Neural progenitor cell (in vitro differentiated cells): ENCODE measurements at regions not wholly inside any gene's neighbourhood (a gene's known extent, or its start where the extent isn't known, plus 50 kb on each side); places are given as distances from the start of the nearest gene placed in this dataset.

Source experiments
- DNase-seq: peaks from one replicate; pipeline ENCODE4 v3.0.0-alpha.2; 2016; ENCODE audit warnings: low spot score
- H2AFZ ChIP-seq: fragments of 200-600 bp; sonication (generic); replicated peaks from 2 replicates; pipeline ENCODE4 v1.6.1; 2016; ENCODE audit warnings: antibody characterized with exemption
- H3F3A ChIP-seq: fragments of 200-600 bp; sonication (generic); 2 replicates; pipeline ENCODE4 v1.6.1; 2016; ENCODE audit warnings: antibody characterized with exemption, low read depth
- H3K27ac ChIP-seq: fragments of 200-600 bp; sonication (generic); 2 replicates; pipeline ENCODE4 v1.5.1; 2016; ENCODE audit warnings: mild to moderate bottlenecking
- H3K27me3 ChIP-seq: fragments of 200-600 bp; sonication (generic); 2 replicates; pipeline ENCODE4 v1.6.1; 2016; ENCODE audit warnings: mild to moderate bottlenecking, moderate library complexity
- H3K36me3 ChIP-seq: fragments of 200-600 bp; sonication (generic); 2 replicates; pipeline ENCODE4 v1.5.1; 2016
- H3K4me1 ChIP-seq: fragments of 200-600 bp; sonication (generic); 2 replicates; pipeline ENCODE4 v1.6.1; 2016; ENCODE audit warnings: mixed run types
- H3K4me2 ChIP-seq: fragments of 200-600 bp; sonication (generic); 2 replicates; pipeline ENCODE4 v1.6.1; 2016
- H3K4me3 ChIP-seq: fragments of 200-600 bp; sonication (generic); 2 replicates; pipeline ENCODE4 v1.5.1; 2016
- H3K79me2 ChIP-seq: fragments of 200-600 bp; sonication (generic); 2 replicates; pipeline ENCODE4 v1.6.1; 2016; ENCODE audit warnings: low read depth
- H3K9ac ChIP-seq: fragments of 200-600 bp; sonication (generic); 2 replicates; pipeline ENCODE4 v1.6.1; 2016
- H3K9me3 ChIP-seq: fragments of 200-600 bp; sonication (generic); 2 replicates; pipeline ENCODE4 v1.5.1; 2016; ENCODE audit warnings: low read depth
- H4K20me1 ChIP-seq: fragments of 200-600 bp; sonication (generic); 2 replicates; pipeline ENCODE4 v1.6.1; 2016; ENCODE audit warnings: low read depth
- H3K27ac Mint-ChIP-seq: 3 replicates; pipeline ENCODE4 v1.8.0; 2021; ENCODE audit warnings: mixed read lengths
- H3K27me3 Mint-ChIP-seq: 2 replicates; pipeline ENCODE4 v1.8.0; 2022; ENCODE audit warnings: low read depth, mild to moderate bottlenecking, inconsistent platforms, moderate library complexity, mixed read lengths; ENCODE audit not compliant: insufficient read depth
- H3K36me3 Mint-ChIP-seq: 3 replicates; pipeline ENCODE4 v1.8.0; 2021; ENCODE audit warnings: mixed read lengths
- H3K4me1 Mint-ChIP-seq: 3 replicates; pipeline ENCODE4 v1.8.0; 2021; ENCODE audit warnings: mixed read lengths
- H3K4me3 Mint-ChIP-seq: 3 replicates; pipeline ENCODE4 v1.8.0; 2021; ENCODE audit warnings: mild to moderate bottlenecking, moderate library complexity, mixed read lengths
- H3K9me3 Mint-ChIP-seq: 3 replicates; pipeline ENCODE4 v1.8.0; 2020; ENCODE audit warnings: mixed read lengths
- CTCF ChIP-seq: fragments of 200-600 bp; sonication (generic); IDR thresholded peaks from 2 replicates; pipeline ENCODE4 v1.5.1; 2017; ENCODE audit warnings: antibody characterized with exemption, mild to moderate bottlenecking
- EZH2 ChIP-seq: fragments of 200-600 bp; sonication (generic); IDR thresholded peaks from 2 replicates; pipeline ENCODE4 v1.6.1; 2017; ENCODE audit warnings: antibody characterized with exemption, mild to moderate bottlenecking, moderate library complexity
- EZH2phosphoT487 ChIP-seq: fragments of 200-600 bp; sonication (generic); IDR thresholded peaks from 2 replicates; pipeline ENCODE4 v1.6.1; 2017; ENCODE audit warnings: antibody characterized with exemption

GRCh38 chr17:6274310-6274709, 160.6 kb downstream of the AIPL1 start:
- no peak overlapping the region for H2AFZ ChIP-seq
- Mint-ChIP-seq H3K4me1 (no peaks in the 10 kb centered on the region), H3K27me3 (peaks cover 6% of the 10 kb centered on the region), H3K9me3 (no peaks in the 10 kb centered on the region), H3K36me3 (no peaks in the 10 kb centered on the region), H3K4me3 (no peak overlapping the region), H3K27ac (no peak overlapping the region)
- no peaks in the 10 kb centered on the region for H4K20me1 ChIP-seq
- H3K36me3 ChIP-seq, result no peaks in the 10 kb centered on the region
- H3K4me1 ChIP-seq, result no peaks in the 10 kb centered on the region
- no peak overlapping the region for H3K27ac ChIP-seq
- no peaks in the 10 kb centered on the region for H3F3A ChIP-seq
- no peak overlapping the region for H3K4me2 ChIP-seq
- H3K9me3 ChIP-seq, result no peaks in the 10 kb centered on the region
- H3K27me3 ChIP-seq, result no peaks in the 10 kb centered on the region
- DNase-seq, result no peak
- H3K79me2 ChIP-seq, result no peaks in the 10 kb centered on the region
- TF ChIP-seq EZH2 (no peak), CTCF (no peak)
- H3K4me3 ChIP-seq, result no peak overlapping the region
- no peak overlapping the region for H3K9ac ChIP-seq

GRCh38 chr17:6269478-6269877, 165.4 kb downstream of the AIPL1 start:
- Histone ChIP-seq H3K27ac (no peak overlapping the region), H2AFZ (no peak overlapping the region), H3K4me1 (no peaks in the 10 kb centered on the region), H3K4me3 (no peak overlapping the region), H3K9me3 (no peaks in the 10 kb centered on the region), H3F3A (no peaks in the 10 kb centered on the region), H3K79me2 (no peaks in the 10 kb centered on the region), H3K27me3 (no peaks in the 10 kb centered on the region), H3K9ac (no peak overlapping the region), H4K20me1 (no peaks in the 10 kb centered on the region), H3K4me2 (no peak overlapping the region), H3K36me3 (no peaks in the 10 kb centered on the region)
- Mint-ChIP-seq H3K36me3 (no peaks in the 10 kb centered on the region), H3K4me1 (no peaks in the 10 kb centered on the region), H3K4me3 (peak overlapping the region; percentile 5), H3K9me3 (peaks cover 13% of the 10 kb centered on the region), H3K27me3 (peaks cover 10% of the 10 kb centered on the region), H3K27ac (no peak overlapping the region)
- no peak for TF ChIP-seq EZH2phosphoT487
- DNase-seq, result peak; percentile 87

GRCh38 chr17:6261466-6261865, 173.5 kb downstream of the AIPL1 start:
- Histone ChIP-seq H3K9me3 (no peaks in the 10 kb centered on the region), H3K4me2 (peak overlapping the region; percentile 54), H3K27ac (peak overlapping the region; percentile 41), H3K79me2 (no peaks in the 10 kb centered on the region), H3K36me3 (no peaks in the 10 kb centered on the region), H3F3A (peaks cover 14% of the 10 kb centered on the region), H3K27me3 (no peaks in the 10 kb centered on the region), H3K4me1 (peaks cover 17% of the 10 kb centered on the region), H2AFZ (peak overlapping the region; percentile 93), H4K20me1 (no peaks in the 10 kb centered on the region), H3K9ac (no peak overlapping the region), H3K4me3 (no peak overlapping the region)
- peak; percentile 45 for DNase-seq
- Mint-ChIP-seq H3K36me3 (no peaks in the 10 kb centered on the region), H3K27me3 (peaks cover 5% of the 10 kb centered on the region), H3K4me1 (peaks cover 31% of the 10 kb centered on the region), H3K9me3 (peaks cover 11% of the 10 kb centered on the region), H3K27ac (peak overlapping the region; percentile 66), H3K4me3 (no peak overlapping the region)
- TF ChIP-seq CTCF, result no peak
- TF ChIP-seq EZH2phosphoT487, result no peak
- TF ChIP-seq EZH2, result no peak

GRCh38 chr17:6259899-6260298, 175.0 kb downstream of the AIPL1 start:
- TF ChIP-seq EZH2phosphoT487 (no peak), CTCF (no peak), EZH2 (no peak)
- Mint-ChIP-seq H3K27ac (no peak overlapping the region), H3K4me3 (no peak overlapping the region), H3K27me3 (peaks cover 10% of the 10 kb centered on the region), H3K4me1 (peaks cover 41% of the 10 kb centered on the region), H3K9me3 (no peaks in the 10 kb centered on the region), H3K36me3 (no peaks in the 10 kb centered on the region)
- no peak overlapping the region for H3K9ac ChIP-seq
- no peak overlapping the region for H3K4me3 ChIP-seq
- H3K9me3 ChIP-seq, result no peaks in the 10 kb centered on the region
- no peak overlapping the region for H3K4me2 ChIP-seq
- no peak overlapping the region for H3K27ac ChIP-seq
- H2AFZ ChIP-seq, result no peak overlapping the region
- peaks cover 14% of the 10 kb centered on the region for H3F3A ChIP-seq
- H3K27me3 ChIP-seq, result no peaks in the 10 kb centered on the region
- H4K20me1 ChIP-seq, result no peaks in the 10 kb centered on the region
- no peaks in the 10 kb centered on the region for H3K36me3 ChIP-seq
- no peak for DNase-seq
- H3K79me2 ChIP-seq, result no peaks in the 10 kb centered on the region
- H3K4me1 ChIP-seq, result peaks cover 17% of the 10 kb centered on the region
